ENCODE measurements at regions not wholly inside any gene's neighbourhood (a gene's known extent, or its start where the extent isn't known, plus 50 kb on each side); places are given as distances from the start of the nearest gene placed in this dataset.

DNA sequence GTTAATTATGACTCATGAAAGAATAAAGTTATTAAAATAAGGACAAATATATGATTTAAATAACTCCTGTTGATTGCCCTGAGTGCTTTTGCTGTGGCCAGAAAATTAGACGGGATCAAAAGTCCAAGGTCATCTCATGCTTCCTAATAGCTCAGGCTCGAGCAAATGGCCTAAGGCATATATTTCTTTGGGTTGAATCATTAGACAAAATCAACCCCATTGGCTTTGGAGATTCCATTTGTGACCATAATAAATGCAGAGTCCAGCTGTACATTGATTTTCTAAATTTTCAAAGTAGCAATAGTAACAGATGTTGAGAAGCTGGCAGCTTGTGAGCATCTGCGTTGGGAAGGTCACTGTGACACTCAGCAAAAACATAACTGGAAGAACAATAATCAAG is 464.5 kb upstream of the TGFBR2 start:
- H3K36me3 Mint-ChIP-seq (ENCODE audit: low read depth), result no peaks in the 10 kb centered on the region
- no peaks in the 10 kb centered on the region for H3K27me3 Mint-ChIP-seq (ENCODE audit: low read depth)
- peaks cover 4% of the 10 kb centered on the region for H3K9me3 Mint-ChIP-seq (ENCODE audit: low read depth)
- no peaks in the 10 kb centered on the region for H3K4me1 Mint-ChIP-seq (ENCODE audit: low read depth)
- TF ChIP-seq, protein P1, sequence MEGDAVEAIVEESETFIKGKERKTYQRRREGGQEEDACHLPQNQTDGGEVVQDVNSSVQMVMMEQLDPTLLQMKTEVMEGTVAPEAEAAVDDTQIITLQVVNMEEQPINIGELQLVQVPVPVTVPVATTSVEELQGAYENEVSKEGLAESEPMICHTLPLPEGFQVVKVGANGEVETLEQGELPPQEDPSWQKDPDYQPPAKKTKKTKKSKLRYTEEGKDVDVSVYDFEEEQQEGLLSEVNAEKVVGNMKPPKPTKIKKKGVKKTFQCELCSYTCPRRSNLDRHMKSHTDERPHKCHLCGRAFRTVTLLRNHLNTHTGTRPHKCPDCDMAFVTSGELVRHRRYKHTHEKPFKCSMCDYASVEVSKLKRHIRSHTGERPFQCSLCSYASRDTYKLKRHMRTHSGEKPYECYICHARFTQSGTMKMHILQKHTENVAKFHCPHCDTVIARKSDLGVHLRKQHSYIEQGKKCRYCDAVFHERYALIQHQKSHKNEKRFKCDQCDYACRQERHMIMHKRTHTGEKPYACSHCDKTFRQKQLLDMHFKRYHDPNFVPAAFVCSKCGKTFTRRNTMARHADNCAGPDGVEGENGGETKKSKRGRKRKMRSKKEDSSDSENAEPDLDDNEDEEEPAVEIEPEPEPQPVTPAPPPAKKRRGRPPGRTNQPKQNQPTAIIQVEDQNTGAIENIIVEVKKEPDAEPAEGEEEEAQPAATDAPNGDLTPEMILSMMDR (IDR thresholded peaks at IDR 0.05), result no peak
- H3K4me3 Mint-ChIP-seq (ENCODE audit: unreplicated experiment), result no peak overlapping the region
- no peak for DNase-seq (ENCODE audit: low spot score)
- no peak overlapping the region for H3K27ac Mint-ChIP-seq (ENCODE audit: unreplicated experiment)

DNA sequence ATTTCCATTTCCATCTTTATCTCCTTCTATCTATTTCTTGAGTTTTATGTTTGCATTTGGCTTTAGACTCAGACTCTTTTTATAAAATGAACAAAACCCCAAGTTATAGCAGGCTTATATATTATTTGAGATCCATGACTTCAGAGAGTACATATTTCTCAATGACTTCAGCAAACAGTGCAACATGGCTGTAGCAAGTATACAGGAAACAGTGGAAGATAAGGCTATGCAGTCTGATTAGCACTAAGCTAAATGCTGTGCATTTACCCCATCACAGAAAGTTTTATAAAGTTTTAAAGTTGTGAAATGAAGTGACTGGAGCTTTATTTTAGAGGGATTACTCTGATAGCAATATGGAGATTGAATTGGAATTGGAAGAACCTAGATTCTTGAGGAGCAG is 463.5 kb upstream of the TGFBR2 start:
- Mint-ChIP-seq H3K36me3 (ENCODE audit: low read depth) (no peaks in the 10 kb centered on the region), H3K27me3 (ENCODE audit: low read depth) (no peaks in the 10 kb centered on the region), H3K4me3 (ENCODE audit: unreplicated experiment) (no peak overlapping the region), H3K9me3 (ENCODE audit: low read depth) (peaks cover 3% of the 10 kb centered on the region), H3K27ac (ENCODE audit: unreplicated experiment) (no peak overlapping the region), H3K4me1 (ENCODE audit: low read depth) (no peaks in the 10 kb centered on the region)
- no peak for DNase-seq (ENCODE audit: low spot score)
- TF ChIP-seq, protein P1 (IDR thresholded peaks at IDR 0.05), result no peak

DNA sequence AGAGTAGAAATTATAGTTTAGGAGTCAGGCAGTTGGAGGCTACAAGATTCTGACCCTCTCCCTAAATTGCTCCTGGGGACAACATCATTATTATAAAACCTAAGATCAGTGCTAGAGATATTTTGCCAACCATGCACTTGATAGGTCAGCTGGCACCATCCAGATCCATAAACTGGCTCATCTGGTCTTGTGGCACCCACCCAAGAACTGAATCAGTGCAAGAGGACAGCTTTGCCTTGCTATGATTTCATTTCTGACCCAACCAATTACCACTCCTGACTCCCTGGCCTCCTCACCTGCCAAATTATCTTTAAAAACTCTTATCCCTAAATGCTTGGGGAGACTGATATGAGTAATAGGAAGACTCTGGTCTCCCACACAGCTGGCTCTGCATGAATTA is 461.1 kb upstream of the TGFBR2 start:
- Mint-ChIP-seq H3K36me3 (ENCODE audit: low read depth) (no peaks in the 10 kb centered on the region), H3K9me3 (ENCODE audit: low read depth) (peaks cover 3% of the 10 kb centered on the region), H3K4me3 (ENCODE audit: unreplicated experiment) (no peak overlapping the region), H3K27me3 (ENCODE audit: low read depth) (no peaks in the 10 kb centered on the region), H3K4me1 (ENCODE audit: low read depth) (no peaks in the 10 kb centered on the region), H3K27ac (ENCODE audit: unreplicated experiment) (no peak overlapping the region)
- TF ChIP-seq, protein P1 (IDR thresholded peaks at IDR 0.05), result no peak
- DNase-seq (ENCODE audit: low spot score), result no peak

DNA sequence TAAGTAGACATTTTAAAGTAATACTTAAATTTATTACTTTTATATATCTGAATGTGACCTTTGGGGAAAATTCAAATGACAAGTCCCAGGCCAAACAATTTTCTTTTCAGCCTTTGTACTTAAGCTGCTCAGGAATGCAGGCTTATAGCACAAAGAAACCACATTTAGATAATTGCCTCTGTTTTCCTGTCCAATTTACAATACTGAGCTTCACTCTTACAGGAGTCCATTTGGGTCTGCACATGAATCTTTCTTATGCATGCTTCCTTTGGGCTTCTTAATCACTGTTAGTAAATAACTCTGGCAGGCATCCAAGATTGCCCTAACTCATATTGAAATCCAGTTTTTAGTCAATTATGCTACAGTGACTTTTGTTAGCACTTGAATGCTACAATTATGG is 459.4 kb upstream of the TGFBR2 start:
- DNase-seq (ENCODE audit: low spot score), result no peak
- H3K36me3 Mint-ChIP-seq (ENCODE audit: low read depth), result no peaks in the 10 kb centered on the region
- TF ChIP-seq, protein P1 (IDR thresholded peaks at IDR 0.05), result no peak
- H3K4me3 Mint-ChIP-seq (ENCODE audit: unreplicated experiment), result no peak overlapping the region
- no peaks in the 10 kb centered on the region for H3K27me3 Mint-ChIP-seq (ENCODE audit: low read depth)
- peaks cover 3% of the 10 kb centered on the region for H3K9me3 Mint-ChIP-seq (ENCODE audit: low read depth)
- no peak overlapping the region for H3K27ac Mint-ChIP-seq (ENCODE audit: unreplicated experiment)
- no peaks in the 10 kb centered on the region for H3K4me1 Mint-ChIP-seq (ENCODE audit: low read depth)

GRCh38 chr3:30154853-30155252 is 451.5 kb upstream of the TGFBR2 start:
- DNase-seq (ENCODE audit: low spot score), result no peak
- peaks cover 2% of the 10 kb centered on the region for H3K9me3 Mint-ChIP-seq (ENCODE audit: low read depth)
- TF ChIP-seq, protein P1 (IDR thresholded peaks at IDR 0.05), result no peak
- H3K36me3 Mint-ChIP-seq (ENCODE audit: low read depth), result no peaks in the 10 kb centered on the region
- H3K27ac Mint-ChIP-seq (ENCODE audit: unreplicated experiment), result no peak overlapping the region
- H3K27me3 Mint-ChIP-seq (ENCODE audit: low read depth), result no peaks in the 10 kb centered on the region
- peaks cover 13% of the 10 kb centered on the region for H3K4me1 Mint-ChIP-seq (ENCODE audit: low read depth)
- H3K4me3 Mint-ChIP-seq (ENCODE audit: unreplicated experiment), result no peak overlapping the region
